ENCODE measurements at regions not wholly inside any gene's neighbourhood (a gene's known extent, or its start where the extent isn't known, plus 50 kb on each side); places are given as distances from the start of the nearest gene placed in this dataset.

- no peak for TF ChIP-seq POLR2A (IDR thresholded peaks at IDR 0.05; ENCODE audit: low read depth, low read length)
- no peak for TF ChIP-seq TAF1 (IDR thresholded peaks at IDR 0.05; ENCODE audit: borderline replicate concordance, low read depth, low read length)
- TF ChIP-seq POLR2AphosphoS5 (IDR thresholded peaks at IDR 0.05; ENCODE audit: low read depth, low read length): no peak
Observed at GRCh38 chr10:105745596-105746148, 1104.6 kb downstream of the SORCS3 start.

Data from GM12892 (cell line).